Astrocyte (in vitro differentiated cells and primary cell): ENCODE measurements at regions not wholly inside any gene's neighbourhood (a gene's known extent, or its start where the extent isn't known, plus 50 kb on each side); places are given as distances from the start of the nearest gene placed in this dataset.

Experiments used
- DNase-seq: peaks from one replicate; pipeline ENCODE4 v3.0.0-alpha.2; 2010; ENCODE audit warnings: low read depth
- FAIRE-seq: peaks from 2 replicates; lab custom pipeline; 2011; peaks lifted over from hg19 to GRCh38; lab: Jason Lieb, UNC
- H2AFZ ChIP-seq: 2 replicates; pipeline ENCODE4 v1.6.0; 2012; ENCODE audit warnings: low read depth, low read length, inconsistent platforms
- H3K27ac ChIP-seq: 2 replicates; pipeline ENCODE4 v1.5.1; 2011; ENCODE audit warnings: low read depth, low read length, inconsistent platforms
- H3K27me3 ChIP-seq: 2 replicates; pipeline ENCODE4 v1.6.0; 2011; ENCODE audit warnings: low read length, inconsistent platforms; ENCODE audit not compliant: insufficient read depth
- H3K36me3 ChIP-seq: 2 replicates; pipeline ENCODE4 v1.5.1; 2011; ENCODE audit warnings: low read length, inconsistent platforms; ENCODE audit not compliant: insufficient read depth
- H3K4me1 ChIP-seq: 2 replicates; pipeline ENCODE4 v1.5.1; 2011; ENCODE audit warnings: low read length, inconsistent platforms; ENCODE audit not compliant: insufficient read depth
- H3K4me2 ChIP-seq: 2 replicates; pipeline ENCODE4 v1.6.0; 2012; ENCODE audit warnings: low read length, inconsistent platforms
- H3K4me3 ChIP-seq: 2 replicates; pipeline ENCODE4 v1.5.1; 2011; ENCODE audit warnings: low read depth, mild to moderate bottlenecking, low read length, inconsistent platforms; ENCODE audit not compliant: insufficient read depth
- H3K79me2 ChIP-seq: 2 replicates; pipeline ENCODE4 v1.6.0; 2012; ENCODE audit warnings: mild to moderate bottlenecking, low read length, inconsistent platforms; ENCODE audit not compliant: insufficient read depth
- H3K9ac ChIP-seq: 2 replicates; pipeline ENCODE4 v1.6.0; 2012; ENCODE audit warnings: mild to moderate bottlenecking, low read length, inconsistent platforms
- H3K9me3 ChIP-seq: 2 replicates; pipeline ENCODE4 v1.5.1; 2012; ENCODE audit warnings: low read depth, mild to moderate bottlenecking, low read length, inconsistent platforms; ENCODE audit not compliant: insufficient read depth
- H4K20me1 ChIP-seq: 2 replicates; pipeline ENCODE4 v1.6.0; 2012; ENCODE audit warnings: low read length, inconsistent platforms; ENCODE audit not compliant: insufficient read depth
- H3K27ac Mint-ChIP-seq: one replicate; pipeline ENCODE4 v1.8.0; 2021; ENCODE audit warnings: mild to moderate bottlenecking, mixed read lengths; ENCODE audit not compliant: unreplicated experiment
- H3K27me3 Mint-ChIP-seq: one replicate; pipeline ENCODE4 v1.8.0; 2021; ENCODE audit warnings: low read depth, mixed read lengths; ENCODE audit not compliant: unreplicated experiment
- H3K36me3 Mint-ChIP-seq: one replicate; pipeline ENCODE4 v1.8.0; 2021; ENCODE audit warnings: low read depth, mixed read lengths; ENCODE audit not compliant: unreplicated experiment
- H3K4me1 Mint-ChIP-seq: one replicate; pipeline ENCODE4 v1.8.0; 2021; ENCODE audit warnings: low read depth, mixed read lengths; ENCODE audit not compliant: unreplicated experiment
- H3K4me3 Mint-ChIP-seq: one replicate; pipeline ENCODE4 v1.8.0; 2021; ENCODE audit warnings: mild to moderate bottlenecking, moderate library complexity, mixed read lengths; ENCODE audit not compliant: unreplicated experiment
- H3K9me3 Mint-ChIP-seq: one replicate; pipeline ENCODE4 v1.8.0; 2021; ENCODE audit warnings: mild to moderate bottlenecking, mixed read lengths; ENCODE audit not compliant: unreplicated experiment
- CTCF ChIP-seq: IDR thresholded peaks from 2 replicates; pipeline ENCODE4 v1.5.1; 2011; ENCODE audit warnings: low read depth, mild to moderate bottlenecking, inconsistent platforms, low read length, moderate library complexity; ENCODE audit not compliant: insufficient read depth
- EZH2 ChIP-seq: IDR thresholded peaks from 2 replicates; pipeline ENCODE4 v1.6.1; 2012; ENCODE audit warnings: mild to moderate bottlenecking, low read length, inconsistent platforms; ENCODE audit not compliant: insufficient read depth

- H3K4me2 ChIP-seq = no peak overlapping the region
- no peaks in the 10 kb centered on the region for H3K27me3 ChIP-seq
- peaks cover 5% of the 10 kb centered on the region for H3K27me3 Mint-ChIP-seq
- H3K27ac ChIP-seq = no peak overlapping the region
- no peaks in the 10 kb centered on the region for H3K79me2 ChIP-seq
- H3K4me1 ChIP-seq = no peaks in the 10 kb centered on the region
- H3K27ac Mint-ChIP-seq = no peak overlapping the region
- H3K4me3 Mint-ChIP-seq = no peak overlapping the region
- H3K36me3 ChIP-seq = no peaks in the 10 kb centered on the region
- no peaks in the 10 kb centered on the region for H3K4me1 Mint-ChIP-seq
- TF ChIP-seq CTCF (no peak), EZH2 (no peak)
- no peak overlapping the region for H3K4me3 ChIP-seq
- no peaks in the 10 kb centered on the region for H3K36me3 Mint-ChIP-seq
- H3K9ac ChIP-seq = no peak overlapping the region
- DNase-seq (no peak), FAIRE-seq (no peak)
- H4K20me1 ChIP-seq = no peaks in the 10 kb centered on the region
- H3K9me3 Mint-ChIP-seq = no peaks in the 10 kb centered on the region
- no peaks in the 10 kb centered on the region for H3K9me3 ChIP-seq
- H2AFZ ChIP-seq = no peak overlapping the region
These were observed 113.8 kb upstream of the PUM3 start for GRCh38 chr9:2957656-2958200.

- H3K9ac ChIP-seq = no peak overlapping the region
- H3K79me2 ChIP-seq = no peaks in the 10 kb centered on the region
- H3K27me3 ChIP-seq = no peaks in the 10 kb centered on the region
- Mint-ChIP-seq H3K27ac (no peak overlapping the region), H3K36me3 (no peaks in the 10 kb centered on the region), H3K27me3 (peaks cover 5% of the 10 kb centered on the region), H3K4me3 (no peak overlapping the region), H3K4me1 (no peaks in the 10 kb centered on the region), H3K9me3 (no peaks in the 10 kb centered on the region)
- no peaks in the 10 kb centered on the region for H3K9me3 ChIP-seq
- no peak overlapping the region for H3K4me3 ChIP-seq
- H3K4me1 ChIP-seq = no peaks in the 10 kb centered on the region
- no peaks in the 10 kb centered on the region for H4K20me1 ChIP-seq
- no peak for TF ChIP-seq CTCF
- no peak for TF ChIP-seq EZH2
- no peak overlapping the region for H2AFZ ChIP-seq
- DNase-seq = no peak
- FAIRE-seq = no peak
- no peak overlapping the region for H3K4me2 ChIP-seq
- H3K27ac ChIP-seq = no peak overlapping the region
- no peaks in the 10 kb centered on the region for H3K36me3 ChIP-seq
These were observed 111.7 kb upstream of the PUM3 start for GRCh38 chr9:2955575-2955974.

GRCh38 chr9:2939368-2939767 lies 95.5 kb upstream of the PUM3 start:
- no peak for TF ChIP-seq CTCF
- no peak for TF ChIP-seq EZH2
- Histone ChIP-seq H2AFZ (no peak overlapping the region), H3K36me3 (no peaks in the 10 kb centered on the region), H3K9me3 (no peaks in the 10 kb centered on the region), H3K27ac (no peak overlapping the region), H3K4me2 (no peak overlapping the region), H3K4me1 (no peaks in the 10 kb centered on the region), H3K9ac (no peak overlapping the region), H3K4me3 (no peak overlapping the region), H3K79me2 (no peaks in the 10 kb centered on the region), H4K20me1 (no peaks in the 10 kb centered on the region), H3K27me3 (no peaks in the 10 kb centered on the region)
- Mint-ChIP-seq H3K27ac (no peak overlapping the region), H3K27me3 (peaks cover 6% of the 10 kb centered on the region), H3K4me3 (no peak overlapping the region), H3K36me3 (no peaks in the 10 kb centered on the region), H3K4me1 (no peaks in the 10 kb centered on the region), H3K9me3 (no peaks in the 10 kb centered on the region)
- FAIRE-seq = no peak
- DNase-seq = no peak
